ENCODE measurements at regions not wholly inside any gene's neighbourhood (a gene's known extent, or its start where the extent isn't known, plus 50 kb on each side); places are given as distances from the start of the nearest gene placed in this dataset.

DNA sequence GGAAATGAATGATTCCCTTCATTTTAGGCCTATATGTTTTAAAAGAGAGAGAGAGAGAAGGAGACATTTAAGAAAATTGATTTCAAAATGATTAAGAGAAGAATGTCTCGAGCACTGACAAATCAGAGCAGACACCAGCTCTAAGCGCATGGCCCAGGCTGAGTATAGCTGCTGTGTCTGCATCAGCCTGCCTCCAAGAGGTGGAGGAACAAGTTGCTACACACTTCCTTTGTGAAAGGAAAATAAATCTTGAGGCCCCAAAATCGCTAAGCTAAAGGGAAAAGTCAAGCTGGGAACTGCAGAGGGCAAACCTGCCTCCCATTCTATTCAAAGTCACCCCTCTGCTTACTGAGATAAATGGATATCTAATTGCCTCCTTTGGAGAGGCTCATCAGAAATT lies 728.7 kb upstream of the TMEM132C start:
- no peak for DNase-seq

DNA sequence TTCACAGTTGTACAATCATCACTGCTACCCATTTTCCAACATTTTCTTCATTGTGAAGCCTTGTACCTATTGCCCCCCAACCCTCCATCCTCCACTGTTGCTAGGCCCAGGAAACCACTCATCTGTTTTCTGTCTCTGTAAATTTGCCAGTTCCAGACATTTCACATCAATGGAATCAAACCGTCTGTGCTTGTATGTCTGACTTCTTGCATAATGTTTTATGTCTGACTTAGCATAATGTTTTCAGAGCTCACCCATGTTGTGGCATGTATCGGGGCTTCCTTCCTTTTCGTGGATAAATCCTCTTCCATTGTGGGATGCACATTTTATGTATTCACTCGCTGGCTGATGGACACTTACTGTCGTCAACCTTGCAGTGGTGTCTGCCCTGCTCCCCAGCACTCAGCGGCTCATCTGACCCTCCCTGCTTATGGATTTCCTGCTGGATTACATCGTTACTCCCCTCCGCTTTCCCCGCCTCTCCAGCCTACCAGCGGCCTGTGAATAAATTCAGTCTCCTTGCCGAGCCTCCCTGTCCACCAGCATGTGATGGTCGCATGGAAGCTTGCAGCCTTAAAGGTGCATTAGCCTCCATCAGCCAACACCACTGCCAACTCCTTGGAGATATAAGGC lies 727.6 kb upstream of the TMEM132C start:
- DNase-seq = no peak

DNA sequence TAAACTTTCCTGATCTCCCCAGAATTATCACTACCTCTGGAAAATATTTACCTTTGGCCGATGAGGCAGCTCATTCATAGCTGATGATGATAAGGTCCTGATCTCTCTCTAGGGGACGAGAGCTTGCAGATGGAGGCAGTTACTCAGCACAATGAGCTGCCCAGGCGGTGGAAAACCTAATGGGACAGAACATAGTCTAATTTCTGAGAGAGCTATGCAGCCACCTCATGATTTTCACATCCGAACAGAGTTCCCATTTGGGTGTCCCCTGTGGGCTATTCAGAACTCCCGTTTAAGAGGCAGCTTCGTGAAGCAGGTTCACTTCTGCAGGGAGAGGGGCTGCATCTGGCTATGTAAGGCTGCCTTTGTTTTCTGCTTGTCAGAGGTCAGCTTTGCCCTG lies 724.6 kb upstream of the TMEM132C start:
- no peak for DNase-seq

DNA sequence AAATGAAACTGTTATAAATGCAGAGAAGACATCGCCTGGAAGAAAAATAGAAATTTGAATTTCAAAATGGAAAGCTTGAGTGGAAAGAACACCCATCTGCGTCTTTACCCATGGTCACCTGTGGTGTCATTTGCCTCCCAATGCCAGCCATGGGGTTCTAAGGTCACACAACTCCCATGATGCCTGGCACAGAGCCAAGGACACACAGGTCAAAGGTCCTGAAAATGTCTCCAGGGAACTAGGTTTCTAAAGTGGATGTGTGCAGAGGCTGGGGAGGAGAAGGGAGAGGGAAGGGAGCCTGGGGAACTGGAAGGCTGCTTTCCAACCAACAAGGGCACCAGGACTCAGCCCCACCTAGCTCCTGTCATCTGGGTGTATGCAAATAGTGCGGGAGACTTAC lies 724.0 kb upstream of the TMEM132C start:
- DNase-seq = no peak

DNA sequence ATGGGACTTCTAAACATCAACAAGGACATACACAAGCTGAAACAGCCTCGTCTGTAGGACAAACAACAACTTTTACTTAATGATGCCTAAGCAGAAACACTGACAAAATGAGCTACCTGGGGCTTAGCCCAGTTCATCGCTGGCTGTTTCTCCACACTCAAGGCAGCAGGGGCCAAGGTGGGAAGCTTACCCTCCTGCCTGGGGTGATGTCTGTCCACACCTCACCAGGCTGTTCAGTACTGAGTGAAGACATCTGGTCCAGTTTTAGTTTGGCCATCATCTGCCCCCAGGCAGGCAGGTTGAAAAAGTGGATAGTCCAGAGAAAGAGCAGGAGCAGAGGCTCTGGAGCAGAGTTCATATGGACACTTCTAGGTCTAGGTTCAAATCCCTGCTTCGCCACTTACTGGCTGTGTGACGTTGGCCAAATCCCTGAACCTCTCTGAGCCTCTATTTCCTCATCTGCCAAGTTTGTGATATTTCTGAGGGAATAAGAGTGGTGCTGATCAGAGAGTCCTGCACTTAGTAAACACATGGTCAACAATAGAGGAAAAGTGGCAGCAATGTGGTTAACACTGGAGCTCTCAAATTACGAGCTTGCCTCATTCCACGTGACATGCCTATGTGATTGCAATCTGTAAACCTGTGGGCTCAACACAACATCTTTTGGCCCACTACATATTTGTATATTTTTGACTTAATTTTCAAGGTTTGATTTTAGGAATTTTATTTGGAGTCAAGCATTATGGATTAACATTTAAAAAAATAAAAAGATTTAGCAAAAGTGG lies 720.1 kb upstream of the TMEM132C start:
- no peak for DNase-seq

DNA sequence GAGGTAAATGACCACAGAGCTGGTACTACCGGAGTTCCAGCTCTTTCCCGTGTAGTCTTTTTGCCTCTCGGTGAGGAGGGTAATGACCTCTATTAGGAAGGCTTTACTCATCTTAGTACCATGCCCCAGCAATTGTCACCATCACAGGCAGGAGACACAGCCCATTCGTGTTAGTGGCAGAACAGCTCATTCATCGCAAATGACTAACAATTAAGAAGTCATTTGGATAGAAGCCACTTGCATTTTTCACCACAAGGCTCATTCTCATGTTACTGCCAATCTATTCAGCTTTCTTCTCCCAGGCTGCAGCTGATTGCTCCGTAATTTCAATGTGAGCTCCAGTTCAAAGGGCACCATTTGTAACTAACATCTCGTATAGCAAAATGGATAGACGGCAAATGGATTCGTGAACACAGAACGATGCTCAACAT lies 718.8 kb upstream of the TMEM132C start:
- no peak for DNase-seq

DNA sequence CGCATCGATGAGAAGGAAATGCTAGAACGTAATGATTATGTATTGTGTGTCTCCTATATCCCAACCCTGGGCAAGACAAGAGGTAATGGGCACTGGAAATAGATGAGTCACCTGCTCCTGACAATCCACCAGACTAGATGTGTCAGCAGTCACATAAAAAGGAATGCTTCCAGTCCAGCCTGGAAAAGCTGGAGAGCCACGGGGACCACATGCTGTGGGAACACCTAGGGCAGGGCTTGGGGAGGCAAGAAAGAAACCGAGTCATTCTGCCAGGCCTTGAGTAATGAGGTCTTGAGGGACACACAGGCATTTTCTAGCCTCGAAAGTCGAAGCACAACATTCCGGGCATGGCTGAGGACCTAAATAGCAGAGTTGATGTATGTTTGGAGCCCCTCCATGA lies 716.7 kb upstream of the TMEM132C start:
- DNase-seq = no peak

DNA sequence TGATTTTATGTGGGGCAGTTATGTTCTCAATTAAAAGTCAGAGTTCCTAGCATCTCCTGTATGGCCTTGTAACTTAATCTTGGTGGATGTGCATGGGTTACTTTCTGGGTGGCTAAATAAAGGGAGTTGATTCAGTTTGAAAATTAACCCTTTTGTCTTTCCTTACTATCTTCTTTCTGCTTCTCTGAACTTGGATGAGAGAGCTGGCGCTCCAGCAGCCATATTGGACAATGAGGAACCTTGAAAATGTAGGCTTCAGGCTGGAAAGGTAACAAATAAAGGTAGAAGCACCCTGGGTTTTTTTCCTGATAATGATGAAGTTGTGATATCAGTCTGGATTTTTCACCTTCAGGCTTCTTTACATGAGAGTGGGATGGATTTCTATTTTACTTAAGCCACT lies 714.1 kb upstream of the TMEM132C start:
- DNase-seq = no peak

DNA sequence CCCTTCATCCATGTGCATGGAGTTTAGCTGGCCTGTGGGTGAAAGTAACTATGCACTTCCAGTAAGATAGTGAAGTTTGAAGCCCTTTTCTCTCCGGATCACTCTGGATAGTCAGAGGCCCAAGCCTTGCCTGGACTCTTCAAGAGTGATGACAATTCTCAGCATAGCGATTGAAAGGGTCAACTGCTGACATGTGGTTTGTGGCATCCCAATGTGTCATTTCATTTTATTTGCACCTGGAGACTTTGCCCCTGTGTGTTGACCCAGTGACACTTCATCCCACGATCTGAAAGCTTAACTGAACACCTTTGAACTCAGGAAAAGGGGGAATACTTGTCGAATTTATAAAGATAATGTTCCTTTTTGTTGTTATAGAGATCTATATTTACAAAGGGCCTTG lies 711.9 kb upstream of the TMEM132C start:
- DNase-seq = no peak

DNA sequence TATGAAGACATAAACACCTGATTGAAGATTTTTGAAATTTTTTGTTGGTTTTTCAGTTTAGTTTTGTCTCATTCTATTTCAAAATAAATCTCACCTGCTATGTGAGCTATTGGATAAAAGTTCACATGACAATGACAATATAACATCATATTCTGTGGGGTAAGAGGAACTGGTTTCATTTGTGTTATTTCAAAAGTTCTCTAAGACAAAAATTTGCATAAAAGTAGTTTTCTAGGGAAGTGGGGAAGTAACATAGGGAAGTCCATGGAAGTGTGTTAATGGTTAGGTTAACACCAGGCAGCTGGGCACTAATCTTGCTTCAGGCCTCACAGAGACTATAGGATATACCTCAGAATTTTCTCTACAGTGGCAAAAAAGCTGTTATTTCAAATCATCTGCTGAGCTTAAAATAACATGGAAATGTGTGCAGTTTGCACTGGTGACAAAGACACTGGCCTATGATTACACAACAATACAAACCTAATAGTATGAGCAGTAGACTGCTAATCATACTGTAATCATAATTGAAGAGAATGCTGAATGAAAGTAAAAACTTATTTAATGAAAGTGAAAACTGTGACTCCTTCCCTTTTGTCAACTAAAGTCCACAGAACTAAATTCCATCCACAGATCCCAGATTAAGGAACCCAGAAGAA lies 710.6 kb upstream of the TMEM132C start:
- no peak for DNase-seq

DNA sequence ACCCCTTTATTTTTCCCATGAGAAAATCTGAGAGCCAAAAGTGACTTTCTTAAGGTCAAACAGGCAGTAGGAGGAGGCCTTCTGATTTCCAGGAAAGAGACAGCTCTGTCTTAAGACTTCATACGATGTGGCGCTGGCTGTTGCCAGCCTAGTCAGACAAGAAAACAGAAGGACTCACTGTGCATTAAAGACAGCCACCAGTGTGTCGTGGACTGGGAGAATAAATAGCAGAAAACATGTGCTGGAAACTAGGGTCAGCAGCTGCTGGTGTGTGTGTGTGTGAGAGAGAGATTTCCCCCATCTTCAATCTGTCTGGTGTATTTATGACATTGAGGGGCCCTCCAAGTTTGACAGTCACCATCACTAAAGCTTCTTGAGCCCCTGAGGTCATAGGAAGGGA lies 708.6 kb upstream of the TMEM132C start:
- DNase-seq = no peak

DNA sequence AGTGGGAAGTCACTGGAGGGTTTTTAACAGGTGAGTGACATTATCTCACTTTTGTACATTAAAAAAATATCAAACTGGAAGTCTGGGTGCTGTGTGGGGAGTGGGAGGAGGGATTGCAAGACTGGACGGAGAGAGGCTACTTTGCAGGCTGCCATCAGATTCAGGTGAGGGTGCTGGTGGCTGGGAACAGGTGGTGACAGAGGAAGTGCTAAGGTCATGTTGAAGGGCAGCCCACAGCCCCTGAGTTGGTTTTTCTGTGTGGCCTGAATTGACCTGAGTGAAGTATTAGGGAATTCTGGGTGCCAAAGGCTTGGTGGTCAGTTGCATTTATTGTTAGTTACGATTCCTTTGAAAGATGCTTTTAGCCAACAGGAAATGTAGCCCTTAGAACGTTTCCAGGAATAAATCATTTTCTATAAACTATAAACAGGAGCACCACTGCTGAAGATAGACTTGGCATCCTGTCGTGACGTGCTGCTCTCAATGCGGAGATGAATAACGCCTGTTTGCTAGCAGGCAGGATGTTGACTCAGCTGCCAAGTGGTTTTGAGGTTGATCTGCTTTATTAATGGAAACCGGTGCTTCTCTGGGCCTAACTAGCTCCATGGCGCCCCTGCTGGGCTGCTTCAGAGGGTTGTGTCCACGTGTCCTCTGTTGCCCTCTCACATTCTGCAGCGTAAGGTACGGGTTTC lies 707.5 kb upstream of the TMEM132C start:
- peak; percentile 43 for DNase-seq

DNA sequence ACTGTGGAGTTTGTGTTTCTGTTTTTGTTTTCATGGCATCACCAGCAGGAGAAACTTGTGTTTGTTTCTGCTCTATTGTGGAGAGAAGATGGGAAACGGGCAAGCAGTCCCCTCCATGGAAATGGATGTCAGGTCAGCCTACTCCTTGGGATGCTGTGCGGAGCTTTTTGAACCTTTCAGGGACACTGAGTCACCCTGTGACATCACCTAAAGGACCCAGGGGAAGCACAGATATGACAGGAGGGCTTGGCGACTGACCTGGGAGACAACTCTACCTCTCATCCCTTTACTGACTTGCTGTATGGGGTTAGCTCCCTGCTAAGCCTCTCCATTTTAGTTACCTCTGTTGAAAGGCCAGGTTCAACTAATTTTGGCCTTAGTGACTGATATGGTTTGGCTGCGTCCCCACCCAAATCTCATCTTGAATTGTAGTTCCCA lies 706.9 kb upstream of the TMEM132C start:
- no peak for DNase-seq

DNA sequence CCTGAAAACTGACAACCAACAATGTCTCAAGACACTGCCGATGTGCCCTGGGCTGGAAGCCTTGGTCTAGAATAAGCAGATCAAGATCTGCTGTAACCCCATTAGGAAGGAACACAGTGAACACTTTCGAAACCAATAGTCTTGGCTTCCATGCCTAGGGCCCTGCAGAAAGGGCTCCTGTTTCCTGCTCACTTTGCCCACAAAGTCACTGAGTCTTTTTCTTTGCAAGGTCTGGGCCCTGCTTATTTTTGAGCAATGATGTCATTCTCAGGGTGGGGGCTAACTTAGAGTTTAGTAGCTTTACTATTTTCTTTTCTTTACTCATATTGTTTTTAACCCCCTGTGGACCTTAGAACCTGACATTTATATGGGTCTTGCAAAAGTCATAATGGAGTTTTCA lies 704.2 kb upstream of the TMEM132C start:
- DNase-seq = no peak

DNA sequence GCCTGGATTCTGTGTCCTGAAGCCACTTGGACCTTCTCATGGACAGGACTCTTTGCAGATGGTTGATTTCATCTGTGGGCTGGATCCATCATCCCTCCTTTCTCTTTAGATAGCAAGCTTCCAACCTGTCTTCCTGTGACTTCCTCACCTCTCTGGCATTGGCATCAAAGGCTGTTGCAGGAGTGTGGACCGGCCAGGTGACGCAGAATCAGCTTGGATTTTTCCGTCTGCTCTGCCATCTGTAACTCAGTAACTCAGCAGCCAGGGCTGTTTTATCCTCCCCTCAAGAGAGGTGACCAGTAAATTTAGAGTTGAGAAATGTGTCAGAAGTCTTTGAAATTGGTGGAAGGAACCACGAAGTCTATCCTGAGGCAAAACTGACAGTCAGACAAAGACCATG lies 701.7 kb upstream of the TMEM132C start:
- DNase-seq = no peak

DNA sequence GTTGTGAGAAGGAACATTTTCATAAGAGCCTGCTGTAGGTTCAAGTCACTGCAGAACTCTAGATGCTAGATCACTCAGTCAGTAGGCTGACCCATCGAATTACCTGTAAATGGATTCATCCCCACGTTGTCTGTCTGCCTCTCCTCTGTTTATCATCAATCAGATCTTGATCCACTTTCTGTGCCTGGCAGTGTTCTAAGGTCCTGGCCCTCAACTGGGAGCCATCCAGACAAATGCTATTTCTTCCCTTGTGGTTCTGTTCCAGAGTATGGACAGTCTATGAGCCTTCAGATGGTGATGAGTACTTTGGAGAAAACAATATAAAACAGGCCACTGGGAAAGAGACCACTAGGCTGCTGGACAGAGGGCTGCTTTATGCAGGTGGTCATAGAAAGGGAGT lies 699.4 kb upstream of the TMEM132C start:
- no peak for DNase-seq

DNA sequence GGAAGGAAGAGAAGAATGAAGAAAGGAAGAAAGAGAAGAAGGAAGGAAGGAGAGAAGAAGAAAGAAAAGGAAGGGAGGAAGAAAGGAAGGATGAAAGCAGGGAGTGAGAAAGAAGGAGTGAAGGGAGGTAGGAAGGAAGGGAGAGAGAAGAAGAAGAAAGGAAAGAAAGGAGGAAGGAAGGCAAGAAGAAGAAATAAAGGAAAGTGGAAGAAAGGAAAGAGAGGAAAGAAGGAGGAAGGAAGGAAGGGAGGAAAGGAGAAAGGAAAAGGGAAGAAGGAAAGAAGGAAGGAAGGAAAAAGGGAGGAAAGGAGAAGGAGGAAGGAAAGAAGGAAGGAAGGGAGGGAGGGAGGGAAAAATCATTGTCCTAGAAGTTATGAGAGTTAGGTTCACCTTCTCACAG lies 696.6 kb upstream of the TMEM132C start:
- DNase-seq = no peak

DNA sequence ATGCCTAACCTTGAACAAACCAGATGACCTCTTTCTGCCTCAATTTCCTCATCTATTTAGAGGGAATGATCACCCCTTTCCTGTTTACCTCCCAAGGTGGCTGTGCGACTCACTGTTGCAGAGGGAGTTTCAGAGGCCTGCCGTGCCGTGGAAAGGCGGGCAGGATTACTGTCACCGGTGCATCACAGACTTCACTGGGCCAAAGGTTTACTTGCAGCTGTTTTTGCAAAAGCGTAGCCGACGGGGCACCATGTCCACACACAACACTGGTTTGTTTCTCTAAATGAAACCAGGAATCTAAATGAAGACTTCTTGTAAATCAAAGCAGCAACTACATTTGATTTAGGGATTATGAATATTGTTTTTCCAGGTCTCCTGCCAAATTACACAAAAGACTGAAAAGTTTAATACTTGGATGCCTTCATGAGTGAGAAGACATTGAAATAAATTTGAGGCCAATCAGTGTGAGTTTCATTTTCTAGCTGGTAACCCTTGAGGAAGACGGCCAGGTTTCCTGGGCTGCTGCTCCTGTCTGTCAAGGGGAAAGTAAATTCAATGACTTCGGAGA lies 696.1 kb upstream of the TMEM132C start:
- DNase-seq = no peak

DNA sequence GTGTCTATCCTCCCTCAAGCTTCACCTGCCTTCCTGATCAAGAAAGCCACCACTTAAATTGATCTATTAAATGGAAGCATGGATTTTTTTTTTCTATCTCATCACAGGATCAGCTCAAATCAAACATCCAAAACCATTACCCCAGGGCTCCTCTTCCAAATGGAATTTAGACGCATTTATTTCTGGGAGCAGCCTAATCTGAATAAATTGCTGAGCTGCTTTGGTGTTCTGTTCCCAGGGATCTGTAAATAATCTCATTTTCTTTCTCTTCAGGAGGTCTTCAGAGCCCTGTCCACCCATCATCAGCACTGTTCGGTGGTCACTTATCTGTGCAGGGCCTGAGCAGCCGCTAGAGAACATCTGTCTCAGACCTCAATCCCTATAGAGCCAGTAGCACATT lies 695.4 kb upstream of the TMEM132C start:
- no peak for DNase-seq

DNA sequence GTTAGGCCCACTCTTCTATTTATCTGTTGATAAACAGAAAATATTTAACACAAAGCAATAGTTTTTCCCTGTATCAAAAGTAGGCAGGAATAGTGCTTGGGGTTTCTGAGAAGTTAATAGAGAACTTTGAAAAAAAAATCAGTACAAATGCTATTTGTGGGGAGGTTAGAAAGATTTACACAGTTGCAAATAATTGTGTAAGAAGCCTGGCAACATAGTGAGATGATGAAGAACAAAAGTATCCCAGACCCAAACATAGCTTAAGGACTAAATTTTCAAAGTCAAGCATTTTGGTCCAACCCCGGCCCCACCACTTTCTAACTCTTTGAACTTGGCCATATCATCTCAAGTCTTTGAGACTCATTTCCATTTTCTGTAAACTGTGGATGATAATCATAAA lies 687.5 kb upstream of the TMEM132C start:
- no peak for DNase-seq

DNA sequence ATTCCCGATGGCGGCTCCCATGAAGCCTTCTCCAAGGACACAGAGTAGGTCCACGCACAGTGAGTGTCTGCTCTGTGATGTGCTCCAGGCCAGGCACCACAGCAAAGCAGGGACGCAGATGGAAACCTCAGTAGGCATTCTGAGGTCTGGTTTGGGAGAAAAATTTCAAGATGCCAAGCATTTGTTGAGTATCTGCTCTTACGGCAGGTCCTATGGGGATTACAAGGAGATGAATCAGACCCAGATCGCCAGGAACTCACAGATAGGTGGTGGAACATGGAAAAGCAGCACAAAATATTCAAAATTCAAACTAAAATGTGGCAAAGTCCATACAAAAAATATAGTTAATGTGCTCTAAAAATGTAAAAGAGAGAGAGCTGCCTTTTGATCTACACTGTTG lies 684.9 kb upstream of the TMEM132C start:
- DNase-seq = no peak

DNA sequence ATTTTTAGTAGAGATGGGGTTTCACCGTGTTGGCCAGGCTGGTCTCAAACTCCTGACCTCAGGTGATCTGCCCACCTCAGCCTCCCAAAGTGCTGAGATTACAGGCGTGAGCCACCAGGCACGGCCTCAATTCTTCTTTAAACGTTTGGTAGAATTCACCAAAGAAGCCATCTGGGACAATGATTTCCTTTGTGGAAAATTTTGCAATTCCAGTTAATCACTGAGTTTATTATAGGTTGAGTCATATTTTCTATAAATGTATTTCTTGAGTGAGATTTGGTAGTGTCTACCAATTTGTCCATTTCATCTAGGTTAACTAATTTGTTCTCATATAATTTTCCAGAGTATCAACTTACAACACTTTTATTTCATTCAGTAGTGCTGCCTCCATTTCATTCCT lies 683.9 kb upstream of the TMEM132C start:
- no peak for DNase-seq

DNA sequence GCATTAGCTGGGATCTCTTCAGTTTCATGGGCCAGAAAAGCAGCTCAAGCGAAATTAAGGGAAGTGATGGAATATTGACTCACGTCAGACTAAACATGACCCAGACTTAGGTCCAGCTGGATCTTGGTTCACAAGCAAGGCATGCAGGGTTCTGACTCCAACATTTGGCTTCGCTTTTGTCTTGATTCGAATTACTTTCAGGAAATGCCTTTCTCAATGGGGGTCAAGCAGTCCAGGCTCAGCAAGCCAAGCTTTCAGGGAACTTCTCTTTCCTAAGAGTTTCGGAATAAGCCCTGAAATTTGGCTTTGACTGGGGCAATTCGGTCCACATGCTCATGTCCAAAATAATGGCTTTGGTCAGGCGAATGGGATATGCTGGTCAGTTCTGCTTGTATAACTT lies 678.7 kb upstream of the TMEM132C start:
- no peak for DNase-seq

All from GOT3 (cell line).